ENCODE measurements at regions not wholly inside any gene's neighbourhood (a gene's known extent, or its start where the extent isn't known, plus 50 kb on each side); places are given as distances from the start of the nearest gene placed in this dataset.

DNA sequence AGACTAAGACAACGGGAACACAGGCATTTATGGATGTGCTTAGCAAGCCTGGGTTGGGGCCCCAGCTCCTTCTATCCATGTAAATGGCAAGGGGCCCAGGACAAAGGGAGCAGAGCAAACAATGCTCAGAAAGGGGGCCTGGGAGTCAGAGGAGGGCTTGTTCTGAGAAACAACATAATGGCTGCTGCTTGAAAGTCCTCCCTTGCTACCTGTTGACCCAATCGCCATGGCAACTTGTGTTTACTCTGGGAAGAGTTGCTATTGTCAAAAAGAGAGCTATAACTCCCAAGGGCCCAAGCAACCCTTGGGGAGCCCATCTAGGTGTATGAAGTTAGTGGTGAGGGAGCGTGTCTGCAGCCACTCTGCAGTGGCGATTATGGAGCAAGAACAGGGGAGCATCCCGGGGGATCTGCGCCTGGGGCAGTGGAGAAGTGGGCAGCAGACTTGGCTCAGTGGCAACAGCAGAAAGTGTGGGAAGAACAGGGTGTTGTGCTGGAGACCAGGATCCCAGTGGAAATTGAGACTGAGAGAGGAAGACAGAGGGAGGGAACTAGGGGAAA is 118.7 kb upstream of the NLRP1 start:
- Histone ChIP-seq H3K4me1 (ENCODE audit: control insufficient read depth in 1 of 2, insufficient read depth in 1 of 2, low read depth in 1 of 2, low read length in 1 of 2) (no peaks in the 10 kb centered on the region), H3K27ac (no peak overlapping the region), H3K9me3 (no peaks in the 10 kb centered on the region), H3K27me3 (peaks cover 34% of the 10 kb centered on the region), H3K36me3 (no peaks in the 10 kb centered on the region), H3K4me3 (ENCODE audit: low read depth in 1 of 2, low read length in 1 of 2) (no peak overlapping the region)
- TF ChIP-seq, protein P1, sequence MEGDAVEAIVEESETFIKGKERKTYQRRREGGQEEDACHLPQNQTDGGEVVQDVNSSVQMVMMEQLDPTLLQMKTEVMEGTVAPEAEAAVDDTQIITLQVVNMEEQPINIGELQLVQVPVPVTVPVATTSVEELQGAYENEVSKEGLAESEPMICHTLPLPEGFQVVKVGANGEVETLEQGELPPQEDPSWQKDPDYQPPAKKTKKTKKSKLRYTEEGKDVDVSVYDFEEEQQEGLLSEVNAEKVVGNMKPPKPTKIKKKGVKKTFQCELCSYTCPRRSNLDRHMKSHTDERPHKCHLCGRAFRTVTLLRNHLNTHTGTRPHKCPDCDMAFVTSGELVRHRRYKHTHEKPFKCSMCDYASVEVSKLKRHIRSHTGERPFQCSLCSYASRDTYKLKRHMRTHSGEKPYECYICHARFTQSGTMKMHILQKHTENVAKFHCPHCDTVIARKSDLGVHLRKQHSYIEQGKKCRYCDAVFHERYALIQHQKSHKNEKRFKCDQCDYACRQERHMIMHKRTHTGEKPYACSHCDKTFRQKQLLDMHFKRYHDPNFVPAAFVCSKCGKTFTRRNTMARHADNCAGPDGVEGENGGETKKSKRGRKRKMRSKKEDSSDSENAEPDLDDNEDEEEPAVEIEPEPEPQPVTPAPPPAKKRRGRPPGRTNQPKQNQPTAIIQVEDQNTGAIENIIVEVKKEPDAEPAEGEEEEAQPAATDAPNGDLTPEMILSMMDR (IDR thresholded peaks at IDR 0.05): no peak

DNA sequence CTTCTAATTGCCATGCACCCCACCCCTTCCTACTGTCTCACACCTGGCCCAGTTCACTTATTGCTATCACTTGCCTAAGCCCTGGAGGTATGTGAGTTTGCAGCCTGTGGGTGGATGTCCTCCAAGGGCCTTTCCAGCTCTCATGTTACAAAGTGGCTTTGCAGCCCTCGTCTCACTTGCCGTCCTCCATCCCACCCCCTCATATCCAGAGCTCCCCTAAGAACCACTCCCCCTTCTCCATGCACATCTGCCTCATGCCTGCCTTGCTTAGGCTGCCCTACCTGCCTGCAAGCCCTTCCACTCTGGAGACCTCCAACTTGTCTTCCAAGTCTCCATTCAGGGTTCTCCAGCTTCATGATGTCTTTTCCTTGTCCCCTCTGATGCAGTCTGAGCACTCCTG is 119.4 kb upstream of the NLRP1 start:
- H3K27ac ChIP-seq: no peak overlapping the region
- TF ChIP-seq, protein P1 (IDR thresholded peaks at IDR 0.05): no peak
- H3K4me3 ChIP-seq (ENCODE audit: low read depth in 1 of 2, low read length in 1 of 2): no peak overlapping the region
- H3K9me3 ChIP-seq: no peaks in the 10 kb centered on the region
- H3K27me3 ChIP-seq: peaks cover 30% of the 10 kb centered on the region
- no peaks in the 10 kb centered on the region for H3K4me1 ChIP-seq (ENCODE audit: control insufficient read depth in 1 of 2, insufficient read depth in 1 of 2, low read depth in 1 of 2, low read length in 1 of 2)
- H3K36me3 ChIP-seq: no peaks in the 10 kb centered on the region

DNA sequence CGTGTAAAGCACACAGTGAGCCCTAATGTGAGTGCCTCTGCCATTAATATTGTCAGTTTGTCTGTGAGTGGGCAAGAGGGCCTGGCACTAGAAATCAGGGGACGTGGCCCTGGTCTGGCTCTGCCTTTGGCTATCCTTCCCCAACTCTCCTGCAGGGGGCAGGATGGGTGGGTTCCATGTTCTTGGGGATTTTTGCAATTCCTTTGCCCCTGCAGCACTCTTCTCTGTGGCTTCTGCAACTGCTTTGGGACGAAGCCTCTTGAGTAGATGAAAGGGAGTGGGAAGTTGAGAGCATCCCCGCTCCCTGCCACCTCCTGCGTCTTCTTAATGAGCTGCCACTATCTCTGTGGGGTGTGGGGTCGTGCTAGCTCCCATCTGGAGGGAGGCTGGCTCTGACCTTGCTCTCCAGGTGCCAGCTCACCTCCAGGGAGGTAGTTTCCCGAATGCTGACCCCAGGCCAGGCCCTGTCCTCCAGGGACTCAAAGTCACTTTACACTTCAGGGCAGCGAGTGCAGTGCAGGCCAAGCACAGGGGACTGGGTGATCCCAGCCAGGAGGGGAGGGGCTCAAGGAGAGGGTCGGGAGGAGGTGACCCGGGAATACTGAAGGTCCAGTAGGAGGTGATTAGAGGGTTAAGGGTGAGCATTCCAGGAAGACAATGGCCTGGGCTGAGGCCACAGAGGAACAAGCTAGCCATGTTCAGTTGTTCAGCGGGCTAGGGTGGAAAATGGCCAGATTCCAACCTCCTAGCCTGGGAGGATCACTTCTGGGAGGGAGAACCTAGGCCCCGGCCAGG is 121.0 kb upstream of the NLRP1 start:
- Histone ChIP-seq H3K4me1 (ENCODE audit: control insufficient read depth in 1 of 2, insufficient read depth in 1 of 2, low read depth in 1 of 2, low read length in 1 of 2) (no peaks in the 10 kb centered on the region), H3K4me3 (ENCODE audit: low read depth in 1 of 2, low read length in 1 of 2) (no peak overlapping the region)
- TF ChIP-seq, protein P1 (IDR thresholded peaks at IDR 0.05): no peak

DNA sequence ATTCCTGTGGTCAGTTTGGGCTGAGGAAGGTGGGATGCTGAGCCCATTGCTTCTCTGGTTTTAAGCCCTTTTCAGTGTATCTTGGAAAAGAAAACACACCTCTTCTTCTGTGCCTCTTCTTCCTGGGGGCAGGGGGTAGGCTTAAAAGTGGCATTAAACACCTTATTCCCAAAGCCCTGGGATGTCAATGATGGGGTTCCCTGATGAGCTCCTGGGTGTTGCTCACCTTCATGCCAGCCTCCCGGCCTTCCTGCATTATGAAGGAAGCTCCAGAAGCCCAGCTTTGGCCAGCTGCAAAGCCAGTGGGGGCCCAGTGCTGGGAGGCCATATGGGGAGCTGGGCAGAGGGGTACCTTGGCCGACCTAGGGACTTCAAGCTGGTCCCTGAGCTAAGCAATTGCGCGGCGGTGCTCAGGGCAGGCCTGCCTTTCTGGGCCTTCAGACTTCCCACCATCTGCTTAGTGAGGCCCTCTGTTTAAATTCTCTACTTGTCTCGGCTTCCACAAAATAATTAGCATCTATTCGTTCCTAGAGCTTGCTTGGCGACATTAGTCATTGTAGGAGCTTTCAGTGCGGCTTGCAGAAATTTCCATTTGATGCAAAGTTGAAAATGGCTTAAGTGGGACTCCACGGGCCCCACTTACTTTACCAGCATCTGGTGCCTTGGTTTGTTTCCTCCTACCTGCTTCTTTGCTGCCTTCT is 121.7 kb upstream of the NLRP1 start:
- Histone ChIP-seq H3K4me3 (ENCODE audit: low read depth in 1 of 2, low read length in 1 of 2) (no peak overlapping the region), H3K4me1 (ENCODE audit: control insufficient read depth in 1 of 2, insufficient read depth in 1 of 2, low read depth in 1 of 2, low read length in 1 of 2) (no peaks in the 10 kb centered on the region)

More for the DNA sequence above, 121.0 kb upstream of the NLRP1 start:
- Histone ChIP-seq H3K27ac (no peak overlapping the region), H3K9me3 (no peaks in the 10 kb centered on the region), H3K36me3 (no peaks in the 10 kb centered on the region), H3K27me3 (peaks cover 22% of the 10 kb centered on the region)

DNA sequence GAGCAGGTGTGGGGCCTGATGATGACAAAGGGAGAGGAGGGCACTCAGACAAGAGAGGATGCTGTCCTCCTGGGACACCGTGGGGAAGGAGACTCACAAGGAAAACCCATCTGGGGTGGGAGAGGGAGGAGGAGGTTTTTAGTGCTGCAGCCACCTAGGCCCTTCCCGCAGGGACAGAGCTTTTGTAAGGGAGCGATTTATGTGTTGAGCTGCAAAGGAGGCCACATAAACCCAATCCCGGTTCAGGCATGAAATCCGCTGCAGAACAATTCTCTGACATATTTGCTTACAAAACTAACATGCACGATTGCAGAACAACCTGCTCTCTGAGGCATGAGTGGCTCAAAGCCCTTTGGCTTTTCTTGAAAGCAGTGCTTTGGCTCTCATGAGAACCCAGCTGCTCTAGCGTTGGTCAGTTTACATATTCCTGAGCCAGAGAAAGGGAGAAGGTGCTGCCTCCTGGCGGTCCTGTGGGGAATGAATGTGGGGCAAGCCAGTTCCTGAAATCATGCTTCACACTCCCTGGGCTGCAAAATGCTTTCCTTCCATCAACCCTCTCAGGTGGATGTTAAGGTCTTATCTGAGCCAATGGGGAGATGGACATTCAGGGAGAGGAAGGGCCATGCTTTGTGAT is 122.4 kb upstream of the NLRP1 start:
- H3K4me1 ChIP-seq (ENCODE audit: control insufficient read depth in 1 of 2, insufficient read depth in 1 of 2, low read depth in 1 of 2, low read length in 1 of 2): no peaks in the 10 kb centered on the region
- H3K4me3 ChIP-seq (ENCODE audit: low read depth in 1 of 2, low read length in 1 of 2): no peak overlapping the region
- TF ChIP-seq, protein P1 (IDR thresholded peaks at IDR 0.05): peak; percentile 72
- no peak overlapping the region for H3K27ac ChIP-seq
- peaks cover 24% of the 10 kb centered on the region for H3K27me3 ChIP-seq
- H3K9me3 ChIP-seq: no peaks in the 10 kb centered on the region
- H3K36me3 ChIP-seq: no peaks in the 10 kb centered on the region

More for the DNA sequence above, 121.7 kb upstream of the NLRP1 start:
- TF ChIP-seq, protein P1 (IDR thresholded peaks at IDR 0.05): no peak
- no peaks in the 10 kb centered on the region for H3K9me3 ChIP-seq
- no peak overlapping the region for H3K27ac ChIP-seq
- peaks cover 25% of the 10 kb centered on the region for H3K27me3 ChIP-seq
- H3K36me3 ChIP-seq: no peaks in the 10 kb centered on the region
